GM04504 (cell line): ENCODE measurements at regions not wholly inside any gene's neighbourhood (a gene's known extent, or its start where the extent isn't known, plus 50 kb on each side); places are given as distances from the start of the nearest gene placed in this dataset.

Source experiments
- DNase-seq: peaks from one replicate; pipeline ENCODE4 v3.0.0-alpha.2; 2012; ENCODE audit warnings: low read depth

DNA sequence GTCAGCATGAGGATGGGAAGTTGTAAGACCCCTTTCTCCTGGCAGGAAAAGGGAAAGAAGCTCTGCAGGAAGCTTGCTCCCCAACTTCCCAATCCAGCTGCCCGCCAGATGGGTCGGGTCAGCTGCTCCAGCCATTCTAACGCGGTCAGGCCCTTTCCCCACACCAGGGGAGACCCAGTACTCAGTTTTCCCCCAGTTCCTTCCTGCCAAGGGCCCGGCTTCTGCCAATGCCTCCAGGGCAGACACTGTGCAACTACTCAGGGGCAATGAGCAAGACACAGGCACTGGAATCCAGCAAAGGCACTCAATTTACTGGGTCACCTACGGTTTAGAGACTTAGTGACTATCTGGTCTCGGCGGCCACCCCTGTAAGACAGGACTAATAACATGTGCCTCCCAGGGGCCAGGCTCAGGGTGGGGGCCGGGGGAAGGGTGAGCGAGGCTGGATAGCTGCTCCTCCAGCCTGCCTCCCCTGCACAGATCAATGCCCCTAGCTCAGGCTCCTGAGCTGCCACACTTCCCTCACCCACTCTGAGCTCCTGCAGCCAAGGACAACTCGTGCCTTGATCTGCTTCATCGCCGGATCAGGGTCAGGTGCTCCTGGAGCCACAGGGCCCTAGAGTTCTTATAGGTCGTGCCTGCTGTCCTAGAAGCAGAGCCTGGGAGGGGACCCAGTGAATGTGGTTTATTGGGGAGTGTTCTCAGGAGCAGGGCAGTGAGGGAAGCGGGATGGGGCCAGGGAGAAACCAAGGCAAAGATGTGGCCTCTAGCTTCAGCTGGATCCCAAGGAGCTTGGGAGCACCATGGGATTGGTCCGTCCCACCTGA, 171.1 kb downstream of the ZFP36L2 start:
- no peak for DNase-seq

DNA sequence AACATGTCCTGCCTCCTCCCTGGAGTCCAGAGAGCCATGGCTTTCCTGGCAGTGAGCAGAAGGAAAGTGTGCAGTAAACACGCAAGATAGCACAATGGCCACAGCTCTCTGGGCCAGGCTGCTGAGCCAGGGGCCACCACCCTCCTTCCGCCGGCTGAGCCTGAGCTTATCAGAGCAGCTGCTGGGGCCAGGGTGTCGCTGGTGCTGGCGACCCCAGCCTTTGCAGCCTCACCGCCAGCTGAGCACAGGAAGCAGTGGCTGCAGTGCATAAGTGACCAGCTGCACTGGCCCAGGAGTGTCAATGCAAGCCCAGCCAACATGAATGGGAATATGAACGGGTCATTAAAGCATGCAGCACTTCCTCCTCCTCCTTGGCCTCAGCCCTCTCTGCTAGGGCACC, 172.0 kb downstream of the ZFP36L2 start:
- no peak for DNase-seq

- no peak for DNase-seq
Observed at GRCh38 chr2:43052944-43053306, 173.5 kb downstream of the ZFP36L2 start.

- DNase-seq, result no peak
Observed at GRCh38 chr2:43052204-43052943, 174.0 kb downstream of the ZFP36L2 start.

DNA sequence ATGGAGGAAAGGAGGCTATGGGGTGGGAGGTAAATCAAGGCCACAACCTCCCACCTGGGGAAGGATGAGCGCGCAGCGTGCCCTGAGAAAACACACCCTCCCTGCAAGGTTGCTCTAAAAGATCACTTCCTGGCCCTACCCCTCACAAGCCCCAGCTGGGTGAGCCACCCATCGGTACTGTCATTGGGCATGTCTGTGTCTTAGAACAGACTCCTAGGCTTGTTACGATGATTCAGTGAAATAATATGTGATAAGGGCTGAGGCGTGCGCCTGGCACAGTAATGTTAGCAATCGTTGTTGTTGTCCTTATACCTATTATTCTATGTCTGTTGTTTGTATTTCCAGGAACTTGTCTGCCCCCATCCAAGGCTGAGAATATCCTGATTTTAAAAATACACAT, 175.1 kb downstream of the ZFP36L2 start:
- DNase-seq, result no peak

DNA sequence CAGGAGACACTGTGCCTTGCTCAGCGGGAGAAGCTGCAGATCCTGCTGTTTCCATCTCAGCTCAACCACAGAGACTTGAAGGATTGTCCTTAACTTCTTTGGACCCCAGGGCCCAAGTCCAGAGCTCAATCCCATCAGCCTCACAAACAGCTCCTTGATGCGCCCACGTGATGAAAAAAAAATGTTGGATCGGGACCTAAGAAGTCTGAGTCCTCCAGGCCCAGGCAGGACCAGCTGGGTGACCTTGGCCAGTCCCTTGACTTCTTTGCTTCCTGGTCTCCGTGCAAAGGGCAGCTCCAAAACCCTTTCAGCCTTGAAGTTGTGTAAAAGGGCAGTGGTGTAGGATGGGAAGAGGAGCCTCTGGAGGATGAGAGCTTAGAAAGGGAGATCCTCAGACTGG, 175.5 kb downstream of the ZFP36L2 start:
- DNase-seq, result no peak

DNA sequence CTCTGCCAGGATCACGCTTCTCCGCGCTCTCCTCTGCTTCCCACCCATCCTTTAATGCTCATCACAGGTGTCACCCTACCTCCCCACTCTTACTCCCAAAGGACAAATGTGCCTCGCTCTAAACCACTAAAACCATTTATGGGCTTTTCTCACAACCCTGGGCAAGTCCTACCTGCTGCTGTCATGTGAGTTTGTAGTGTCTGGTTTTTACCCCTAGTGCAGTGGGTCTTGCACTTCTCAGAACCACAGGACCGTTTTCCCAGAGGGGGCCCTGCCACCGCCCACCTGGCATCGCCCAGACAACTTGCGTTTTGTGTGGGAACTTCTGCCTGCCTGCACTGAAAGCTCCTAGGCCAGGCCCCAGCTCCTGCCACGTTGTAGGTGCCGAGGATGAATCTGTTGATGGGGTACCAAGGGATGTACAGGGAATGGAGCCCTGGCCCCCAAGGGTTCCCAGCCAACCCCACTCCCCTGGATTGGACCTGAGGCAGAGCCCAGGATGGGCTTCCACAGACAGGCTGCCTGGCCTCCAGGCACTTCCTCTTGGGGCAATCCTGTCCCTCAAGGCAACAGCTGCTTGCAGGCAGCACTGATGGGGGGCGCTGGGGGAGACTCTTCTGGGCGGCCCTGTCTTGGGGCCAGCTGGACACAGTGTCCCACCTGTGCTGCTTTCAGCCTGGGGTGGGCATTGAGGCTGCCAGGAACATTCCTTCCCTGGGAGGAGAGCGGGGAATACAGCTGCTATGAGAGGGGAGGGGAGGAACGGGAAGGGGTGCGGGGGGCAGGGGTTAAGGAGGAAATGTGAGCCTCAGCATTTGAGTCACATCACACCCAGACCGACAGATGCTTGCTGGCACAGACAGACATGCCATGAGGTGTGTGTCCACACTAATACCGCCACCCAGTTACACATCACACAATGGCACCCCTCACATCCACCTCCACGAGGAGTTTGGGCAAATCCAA, 176.3 kb downstream of the ZFP36L2 start:
- DNase-seq, result no peak

DNA sequence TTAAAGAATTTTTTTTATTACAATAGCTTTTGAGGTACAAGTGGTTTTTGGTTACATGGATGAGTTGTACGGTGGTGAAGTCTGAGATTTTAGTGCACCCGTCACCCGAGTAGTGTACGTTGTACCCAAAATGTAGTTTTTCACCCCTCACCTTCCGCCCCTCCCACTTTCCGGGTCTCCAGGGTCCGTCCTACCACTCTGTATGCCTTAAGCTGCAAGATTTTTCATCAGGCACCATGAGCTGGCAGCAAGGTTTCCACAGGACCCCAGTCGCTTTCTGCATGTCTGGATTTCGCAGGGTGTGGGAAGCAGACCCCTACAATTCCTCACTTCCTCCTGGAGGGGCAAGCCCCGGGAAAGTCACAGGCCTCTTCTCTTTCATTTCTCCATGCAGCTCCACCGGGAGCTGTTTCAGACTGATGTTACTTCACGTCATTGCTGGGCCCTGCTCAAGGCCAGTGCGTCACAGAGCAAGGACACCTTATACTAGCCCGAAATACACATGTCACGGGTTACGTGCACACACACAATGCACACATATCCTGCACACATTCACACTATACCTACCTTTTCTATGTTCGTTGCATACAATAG, 179.1 kb downstream of the ZFP36L2 start:
- no peak for DNase-seq

DNA sequence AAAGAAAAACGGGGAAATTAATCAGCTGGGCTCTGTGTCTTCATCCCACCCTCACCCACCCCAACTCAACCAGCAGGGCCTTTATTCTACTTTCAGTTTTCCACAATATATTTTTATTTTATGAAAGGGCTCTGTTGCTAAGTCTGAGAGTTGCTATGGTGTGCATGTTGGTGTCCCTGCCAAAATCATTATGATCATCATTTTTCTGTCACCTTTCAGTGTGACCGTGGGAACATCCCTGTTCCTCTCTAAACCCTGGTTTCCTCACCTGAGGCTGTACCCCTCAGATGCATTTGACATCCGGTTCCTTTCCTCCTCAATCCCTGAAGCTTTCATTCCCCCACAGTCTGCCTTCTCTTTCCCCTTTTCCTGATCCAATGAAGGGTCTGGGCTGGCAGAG, 180.5 kb downstream of the ZFP36L2 start:
- DNase-seq, result no peak

DNA sequence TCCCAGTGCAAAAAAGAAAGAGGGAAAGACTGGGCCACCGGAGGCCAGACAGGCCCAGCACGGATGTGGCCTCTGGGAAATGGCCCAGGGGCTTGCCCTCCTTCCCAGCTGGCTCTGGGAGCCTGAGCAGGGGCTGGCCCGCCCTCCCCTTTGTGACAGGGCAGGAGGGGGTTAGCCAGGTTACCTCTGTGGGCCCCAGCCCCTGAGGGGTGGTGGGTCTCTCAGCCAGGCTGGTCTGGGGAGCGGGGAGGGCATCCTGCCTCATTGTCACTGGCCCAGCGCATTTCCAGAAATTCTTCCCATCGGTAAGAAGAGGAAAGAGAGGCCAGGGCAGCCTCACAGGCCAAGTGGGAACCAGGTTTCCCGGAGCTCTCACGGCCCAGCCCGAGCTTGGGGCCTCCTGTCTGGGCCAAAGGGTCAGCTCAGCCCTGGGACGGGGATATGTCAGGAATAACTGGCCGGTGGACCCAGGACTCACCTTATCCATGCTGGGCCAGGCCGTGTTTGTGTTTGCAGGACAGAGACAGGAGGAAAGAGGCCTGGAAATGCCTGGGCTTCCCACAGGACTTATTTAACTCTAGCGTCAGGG, 182.2 kb downstream of the ZFP36L2 start:
- no peak for DNase-seq

DNA sequence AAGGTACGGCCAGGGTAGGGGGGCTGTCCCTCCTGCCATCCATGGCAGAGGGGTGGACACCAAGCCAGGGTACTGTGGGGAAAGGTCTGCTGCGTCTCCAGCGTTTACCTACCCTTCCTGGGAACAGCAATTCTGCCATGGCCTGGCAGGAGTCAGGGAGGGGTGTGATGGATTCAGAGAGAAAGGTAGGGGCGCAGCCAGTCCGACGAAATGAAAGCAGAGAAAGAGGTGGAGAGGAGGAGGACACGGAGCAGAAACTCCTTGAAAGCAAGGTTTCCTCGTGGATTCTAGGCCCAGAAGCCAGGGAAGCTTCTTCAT, 182.9 kb downstream of the ZFP36L2 start:
- no peak for DNase-seq

DNA sequence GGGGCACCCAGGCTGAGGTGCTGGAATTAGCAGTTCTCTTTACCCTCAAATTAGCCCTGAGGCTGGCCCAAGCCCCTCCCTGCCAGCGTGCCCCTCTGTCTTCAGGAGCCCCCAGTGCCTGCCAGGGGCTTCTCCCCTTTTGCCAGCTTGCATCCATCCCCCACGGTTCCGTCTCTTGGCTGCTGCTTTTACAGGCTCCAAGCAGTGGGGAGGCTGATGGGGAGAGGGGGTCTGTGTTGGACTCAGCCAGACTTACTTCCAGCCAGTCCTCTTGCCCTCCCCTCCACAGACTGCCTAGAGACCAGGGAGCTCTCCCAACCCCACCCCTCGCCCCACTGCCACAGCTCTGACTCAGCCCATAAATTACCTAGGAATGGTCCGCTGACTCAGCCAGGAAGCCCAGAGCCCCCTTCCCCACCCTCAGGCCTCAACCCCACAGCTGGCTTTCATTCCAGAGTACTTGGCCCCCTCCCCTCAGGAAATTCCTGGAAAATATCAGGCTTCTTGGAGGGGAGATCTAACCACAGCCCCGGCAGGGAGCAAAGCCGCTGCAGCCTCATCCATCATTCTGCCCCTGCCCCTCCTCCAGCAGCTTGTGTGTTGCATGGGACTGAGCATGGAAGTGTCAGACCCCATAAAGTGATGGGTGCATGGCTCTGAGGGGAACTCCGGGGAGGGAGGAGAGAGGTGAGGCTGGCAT, 184.6 kb downstream of the ZFP36L2 start:
- DNase-seq, result peak; percentile 94

- no peak for DNase-seq
Observed at GRCh38 chr2:43041173-43041591, 185.2 kb downstream of the ZFP36L2 start.

DNA sequence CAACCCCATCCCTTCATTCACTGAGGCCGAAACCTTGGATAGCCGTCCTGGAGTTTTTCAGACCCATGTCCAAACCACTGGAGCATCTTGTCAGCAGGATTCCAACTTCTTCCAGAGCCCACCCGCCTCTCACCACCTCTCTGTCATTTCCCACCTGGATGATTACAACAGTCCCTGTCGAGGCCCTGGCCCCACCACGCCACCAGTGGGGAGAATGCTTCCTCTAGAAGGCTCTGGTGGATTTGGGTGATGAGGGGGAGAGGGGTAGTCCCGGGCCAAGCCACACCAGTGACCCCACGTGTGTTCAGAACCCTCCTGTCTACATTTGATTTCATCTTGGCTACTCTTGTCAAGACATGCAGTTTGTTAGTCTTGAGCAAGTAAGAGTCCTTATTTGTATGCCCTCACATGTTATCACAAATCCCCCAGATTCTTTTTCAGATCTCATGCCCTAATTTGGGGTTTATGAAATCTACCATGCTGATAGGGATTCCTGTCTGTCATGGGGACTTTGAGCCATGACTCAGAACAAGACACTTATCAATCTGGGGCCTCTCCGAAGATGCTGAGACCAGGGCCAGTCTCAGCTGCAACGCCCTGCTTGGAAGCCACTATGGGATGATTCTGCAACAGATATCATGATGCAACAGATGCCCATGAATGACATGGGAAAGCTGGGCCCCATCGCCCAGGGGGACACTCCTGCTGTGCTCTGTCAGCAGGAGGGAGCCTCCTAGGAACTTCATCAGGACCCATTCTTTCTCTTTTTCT, 186.1 kb downstream of the ZFP36L2 start:
- no peak for DNase-seq

- no peak for DNase-seq
Observed at GRCh38 chr2:43039376-43040080, 186.9 kb downstream of the ZFP36L2 start.

- DNase-seq, result no peak
Observed at GRCh38 chr2:43038696-43039094, 187.7 kb downstream of the ZFP36L2 start.

DNA sequence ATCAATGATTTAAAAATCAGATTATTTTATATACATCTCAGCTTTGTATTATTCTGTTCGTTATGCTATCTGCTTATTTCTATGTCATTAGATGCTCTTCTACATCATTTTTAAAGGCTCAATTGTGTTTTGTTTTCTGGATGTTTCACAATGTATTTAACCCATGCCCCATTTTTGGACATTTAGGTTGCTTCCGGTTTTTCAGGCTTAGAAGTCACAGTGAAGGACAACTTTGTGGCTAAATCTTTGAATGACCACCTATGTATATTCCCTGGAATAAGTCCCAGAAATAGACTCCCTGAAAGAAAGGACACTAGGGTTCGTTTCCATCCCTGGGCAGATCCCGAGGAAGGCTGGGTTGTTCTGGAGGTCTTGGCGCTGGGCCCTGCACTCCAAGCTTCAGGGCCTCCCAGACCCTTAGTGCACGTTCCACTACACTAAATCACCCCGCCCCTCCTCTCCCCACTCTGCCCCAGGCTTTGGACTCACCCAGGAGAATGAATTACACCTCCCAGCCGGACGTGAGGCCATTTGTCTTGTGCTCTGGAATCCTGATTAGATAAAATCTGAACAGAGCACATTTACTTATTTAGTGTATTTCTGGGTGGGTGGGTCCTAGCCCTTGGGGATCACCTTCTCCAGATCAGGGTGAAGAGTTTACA, 188.2 kb downstream of the ZFP36L2 start:
- DNase-seq, result no peak

DNA sequence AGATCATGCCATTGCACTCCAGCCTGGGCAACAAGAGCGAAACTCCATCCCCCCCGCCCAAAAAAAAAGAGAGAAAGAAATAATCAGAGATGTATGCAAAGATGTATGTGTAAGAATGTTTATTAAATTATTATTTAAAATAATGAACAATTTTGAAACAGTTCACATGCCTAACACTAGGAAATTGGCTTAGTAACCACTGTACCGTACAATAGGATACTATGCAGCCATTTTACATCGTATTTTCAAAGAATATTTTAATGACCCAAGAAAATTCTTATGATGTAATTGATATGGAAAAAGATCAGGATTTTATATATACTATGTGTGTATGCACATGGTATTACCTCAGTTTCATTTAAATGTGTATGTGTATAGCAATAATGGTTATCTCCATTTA, 190.5 kb downstream of the ZFP36L2 start:
- DNase-seq, result no peak

GRCh38 chr2:43034921-43035320, 191.5 kb downstream of the ZFP36L2 start:
- no peak for DNase-seq
